Stomach (tissue), 8 donors: ENCODE measurements at regions not wholly inside any gene's neighbourhood (a gene's known extent, or its start where the extent isn't known, plus 50 kb on each side); places are given as distances from the start of the nearest gene placed in this dataset.
A peak's percentile ranks its signal among the peaks of the same experiment; 100 is the strongest.

Experiments used
- DNase-seq, 2 donors: peaks; one replicate each; pipeline versions ENCODE4 v3.0.0 to v3.0.0-alpha.2; 2013 to 2019
- H3K27ac ChIP-seq, 5 donors: fragments of 200-600 bp in 4 of 5; sonication (generic) in 4 of 5; one replicate each; pipeline ENCODE4 v1.5.1; 2013 to 2019; ENCODE audit warnings: mild to moderate bottlenecking in 1 of 5, moderate library complexity in 1 of 5
- H3K27me3 ChIP-seq, 3 donors: fragments of 200-600 bp; sonication (generic); one replicate each; pipeline ENCODE4 v1.5.1; 2017 to 2019; ENCODE audit warnings: mixed run types in 1 of 3
- H3K36me3 ChIP-seq, 4 donors: fragments of 200-600 bp; sonication (generic); 1 replicate in 3 of 4; 2 replicates in 1 of 4; pipeline ENCODE4 v1.5.1; 2016 to 2019
- H3K4me1 ChIP-seq, 4 donors: fragments of 200-600 bp; sonication (generic); one replicate each; pipeline ENCODE4 v1.5.1; 2016 to 2019
- H3K4me3 ChIP-seq, 4 donors: fragments of 200-600 bp; sonication (generic) in 3 of 4; one replicate each; pipeline ENCODE4 v1.5.1; 2016 to 2019; ENCODE audit warnings: mild to moderate bottlenecking in 1 of 4
- H3K9me3 ChIP-seq, 4 donors: fragments of 200-600 bp; sonication (generic); one replicate each; pipeline ENCODE4 v1.5.1; 2016 to 2019
- CTCF ChIP-seq, 7 experiments: fragments of 450-650 bp in 4 of 7; fragments of 200-600 bp in 3 of 7; sonication (generic) in 3 of 7; IDR thresholded peaks; one replicate each; pipeline ENCODE4 v1.5.1; 2016 to 2019; ENCODE audit warnings: antibody characterized with exemption in 7 of 7, control low read depth in 2 of 7, mild to moderate bottlenecking in 1 of 7
- EP300 ChIP-seq: sonication (generic); formaldehyde crosslinking; IDR thresholded peaks from one replicate; pipeline ENCODE4 v1.6.1; 2017; ENCODE audit warnings: antibody characterized with exemption
- POLR2A ChIP-seq, 4 donors: fragments of 450-650 bp; IDR thresholded peaks; one replicate each; pipeline ENCODE4 v1.6.1; 2016; ENCODE audit warnings: antibody characterized with exemption in 4 of 4, control low read depth in 2 of 4, mild to moderate bottlenecking in 1 of 4, moderate library complexity in 1 of 4
- POLR2AphosphoS5 ChIP-seq, 3 donors: sonication (generic); formaldehyde crosslinking; IDR thresholded peaks; one replicate each; pipeline ENCODE4 v1.6.1; 2016; ENCODE audit warnings: antibody characterized with exemption in 3 of 3
- WGBS, 5 donors: extraction: QIAGEN DNeasy Blood & Tissue Kit in 3 of 5; methylation state at CpG; one replicate each; pipeline versions ENCODE4 v1.1.5 to v1.1.7; 2013 to 2018; 5-methylcytosine and 5-hydroxymethylcytosine counted together
- intact Hi-C: fragments of 100-400 bp; cut with DNase I; formaldehyde crosslinking; loops from one replicate; pipeline ENCODE4 v1.15.1; 2023; ENCODE audit warnings: low total_unique reads
- donor health status: healthy with polysubstance abuse.
- donor health status: Bipolar disorder and iron deficiency.
- donor health status: healthy.

- TF ChIP-seq POLR2AphosphoS5 (IDR thresholded peaks at IDR 0.05) (no peak), CTCF (IDR thresholded peaks at IDR 0.05) (no peak), EP300 (no peak), POLR2A (IDR thresholded peaks at IDR 0.05) (no peak)
- intact Hi-C loops: no loop called here
- DNase-seq: peak; percentile 30 to 77
- WGBS, 5 donors: 46 to 59% (median 53%) methylated on average over 12 of the region's 12 CpGs
- H3K27ac ChIP-seq: peak overlapping the region in 1 of 5 donors; percentile 31
- no peaks in the 10 kb centered on the region for H3K9me3 ChIP-seq
- no peaks in the 10 kb centered on the region for H3K36me3 ChIP-seq
- H3K27me3 ChIP-seq: no peaks in the 10 kb centered on the region
- H3K4me1 ChIP-seq: peaks cover 10 to 53% (median 29%) of the 10 kb centered on the region in 4 donors
- H3K4me3 ChIP-seq: no peak overlapping the region
These were observed 76.7 kb downstream of the SIPA1L2 start for GRCh38 chr1:232553050-232553754.

- peak in 1 of 2 donors; percentile 64 for DNase-seq
- Histone ChIP-seq H3K4me1 (peaks cover 0 to 58% (median 24%) of the 10 kb centered on the region in 4 donors), H3K27ac (no peak overlapping the region), H3K27me3 (no peaks in the 10 kb centered on the region), H3K36me3 (no peaks in the 10 kb centered on the region), H3K4me3 (no peak overlapping the region), H3K9me3 (no peaks in the 10 kb centered on the region)
- 89 to 90% (median 90%) methylated on average over 7 of the region's 7 CpGs for WGBS, 5 donors
- TF ChIP-seq POLR2A (IDR thresholded peaks at IDR 0.05) (no peak), CTCF (IDR thresholded peaks at IDR 0.05) (no peak), POLR2AphosphoS5 (IDR thresholded peaks at IDR 0.05) (no peak), EP300 (no peak)
- intact Hi-C loops: no loop called here
These were observed 78.5 kb downstream of the SIPA1L2 start for GRCh38 chr1:232551386-232551785.

GRCh38 chr1:232550007-232550406 is 79.9 kb downstream of the SIPA1L2 start:
- 31 to 62% (median 47%) methylated on average over 2 of the region's 2 CpGs for WGBS, 5 donors
- no peak for DNase-seq
- Histone ChIP-seq H3K9me3 (no peaks in the 10 kb centered on the region), H3K36me3 (no peaks in the 10 kb centered on the region), H3K4me3 (no peak overlapping the region), H3K27ac (no peak overlapping the region), H3K4me1 (peaks cover 0 to 45% (median 22%) of the 10 kb centered on the region in 4 donors), H3K27me3 (no peaks in the 10 kb centered on the region)
- intact Hi-C loops: no loop called here
- TF ChIP-seq CTCF (IDR thresholded peaks at IDR 0.05): no peak
- TF ChIP-seq POLR2AphosphoS5 (IDR thresholded peaks at IDR 0.05): no peak
- TF ChIP-seq EP300: no peak
- TF ChIP-seq POLR2A (IDR thresholded peaks at IDR 0.05): no peak

DNA sequence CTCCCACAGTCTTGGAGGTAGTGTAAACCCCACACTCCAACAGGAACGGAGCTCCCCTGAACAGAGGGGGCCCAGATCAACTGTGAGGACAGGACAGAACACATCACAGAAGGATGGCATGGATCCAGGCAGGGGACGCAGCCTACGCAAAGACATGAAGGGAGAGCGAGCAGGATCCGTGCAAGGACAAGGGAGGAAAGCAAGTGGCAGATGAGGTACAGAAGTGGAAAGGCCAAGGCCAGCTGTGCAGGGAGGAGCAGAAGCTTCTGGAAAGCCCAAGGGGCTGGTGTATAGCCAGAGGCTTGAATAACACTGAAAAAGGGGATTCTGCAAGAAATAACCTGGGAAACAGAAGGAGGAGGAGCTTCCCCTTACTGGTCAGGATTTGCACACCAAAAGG is 81.2 kb downstream of the SIPA1L2 start:
- Histone ChIP-seq H3K4me3 (no peak overlapping the region), H3K9me3 (no peaks in the 10 kb centered on the region), H3K27me3 (no peaks in the 10 kb centered on the region), H3K4me1 (peaks cover 0 to 32% (median 13%) of the 10 kb centered on the region in 4 donors), H3K27ac (no peak overlapping the region), H3K36me3 (no peaks in the 10 kb centered on the region)
- TF ChIP-seq POLR2AphosphoS5 (IDR thresholded peaks at IDR 0.05) (no peak), EP300 (no peak), CTCF (IDR thresholded peaks at IDR 0.05) (no peak), POLR2A (IDR thresholded peaks at IDR 0.05) (no peak)
- intact Hi-C loops: no loop called here
- DNase-seq: no peak
- WGBS, 5 donors: 76 to 91% (median 81%) methylated on average over 5 of the region's 5 CpGs
